GM18498 (cell line): ENCODE measurements at regions not wholly inside any gene's neighbourhood (a gene's known extent, or its start where the extent isn't known, plus 50 kb on each side); places are given as distances from the start of the nearest gene placed in this dataset.

Experiments used
- ATAC-seq: cut with Tn5 transposase; IDR thresholded peaks from one replicate; pipeline ENCODE4 v1.9.1; 2021; ENCODE audit warnings: mild to moderate bottlenecking, moderate library complexity; ENCODE audit not compliant: unreplicated experiment

DNA sequence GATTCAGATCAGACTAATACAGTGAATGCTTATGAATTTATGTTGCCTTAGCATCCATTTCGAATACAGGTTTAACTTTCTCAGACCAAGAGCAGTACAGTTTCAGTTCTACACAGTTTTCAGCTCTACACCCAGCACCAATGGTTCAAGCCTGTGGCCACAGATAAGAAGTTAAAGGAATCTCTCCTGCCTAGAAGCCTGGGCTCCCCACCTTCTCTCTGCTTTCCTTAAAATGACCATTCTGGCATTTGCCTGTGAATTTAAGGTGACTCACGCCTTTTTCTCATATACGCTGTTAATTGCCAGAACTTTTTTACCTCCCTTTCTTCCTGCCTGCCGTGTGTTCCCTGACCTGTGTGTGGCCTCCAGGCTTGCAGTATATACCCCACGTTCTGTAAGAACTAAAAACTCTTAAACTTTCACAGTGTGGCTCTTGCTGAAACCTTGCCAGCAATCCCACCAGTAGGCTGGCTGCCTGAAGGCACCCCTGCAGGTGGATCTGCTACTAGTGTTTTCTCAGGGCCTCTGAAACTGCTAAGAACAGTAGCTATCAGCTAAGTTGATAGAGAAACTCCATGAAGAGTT is 692.8 kb upstream of the CDH18 start:
- no peak for ATAC-seq

- ATAC-seq = peak; percentile 35
These were observed 690.9 kb upstream of the CDH18 start for GRCh38 chr5:20678814-20679298.

- ATAC-seq = peak; percentile 55
These were observed 690.4 kb upstream of the CDH18 start for GRCh38 chr5:20678386-20678785.

- ATAC-seq = no peak
These were observed 672.6 kb upstream of the CDH18 start for GRCh38 chr5:20660588-20660987.

- no peak for ATAC-seq
These were observed 668.3 kb upstream of the CDH18 start for GRCh38 chr5:20656262-20656661.

DNA sequence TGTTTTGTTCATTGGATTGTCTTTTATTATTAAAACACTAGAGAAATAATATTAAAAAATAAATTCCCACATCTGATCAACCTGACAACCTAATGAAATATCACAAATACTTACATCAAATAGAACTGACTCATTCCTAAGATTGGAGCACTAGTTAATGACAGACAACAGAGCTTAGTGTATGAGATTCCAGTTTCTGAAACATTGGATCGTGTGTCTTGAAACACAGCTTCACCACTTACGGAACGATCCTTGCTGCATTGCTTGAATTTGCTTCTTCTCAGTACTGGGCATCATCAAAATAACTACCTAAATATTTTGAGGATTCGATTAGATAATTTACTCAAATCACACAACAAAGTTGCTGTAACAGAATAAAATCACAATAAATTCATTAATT is 667.2 kb upstream of the CDH18 start:
- ATAC-seq = no peak

- ATAC-seq = no peak
These were observed 666.7 kb upstream of the CDH18 start for GRCh38 chr5:20654746-20655145.

DNA sequence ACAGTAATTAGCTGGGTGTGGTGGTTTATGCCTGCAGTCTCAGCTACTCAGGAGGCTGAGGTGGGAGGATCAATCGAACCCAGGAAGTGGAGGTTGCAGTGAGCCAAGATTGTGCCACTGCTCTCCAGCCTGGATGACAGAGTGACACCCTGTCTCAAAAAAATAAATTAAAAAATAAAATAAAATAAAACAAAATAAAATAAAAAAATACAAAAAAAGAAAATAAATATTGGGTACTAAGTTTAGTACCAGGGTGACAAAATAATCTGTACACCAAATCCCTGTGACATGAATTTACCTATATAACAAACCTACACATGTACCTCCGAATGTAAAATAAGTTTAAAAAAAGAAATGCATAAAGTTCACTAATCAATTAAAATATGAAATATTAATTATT is 666.0 kb upstream of the CDH18 start:
- ATAC-seq = no peak

- no peak for ATAC-seq
These were observed 662.0 kb upstream of the CDH18 start for GRCh38 chr5:20649966-20650365.

- no peak for ATAC-seq
These were observed 661.0 kb upstream of the CDH18 start for GRCh38 chr5:20648981-20649380.

DNA sequence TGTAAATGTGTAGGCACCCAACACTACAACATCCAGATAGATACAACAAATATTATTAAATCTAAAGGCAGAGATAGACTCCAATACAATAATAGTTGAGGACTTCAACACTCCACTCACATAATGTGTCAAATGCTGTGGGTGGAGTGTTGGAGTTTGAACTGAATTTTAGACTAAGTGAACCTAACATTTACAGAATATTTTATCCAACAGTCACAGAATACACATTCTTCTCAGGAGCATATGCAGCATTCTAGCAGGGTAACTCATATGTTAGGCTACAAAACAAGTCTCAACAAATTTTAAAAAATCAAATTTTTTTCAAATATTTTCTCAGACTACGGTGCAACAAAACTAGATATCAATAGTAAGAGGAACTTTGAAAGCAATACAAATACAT is 648.7 kb upstream of the CDH18 start:
- ATAC-seq = no peak

DNA sequence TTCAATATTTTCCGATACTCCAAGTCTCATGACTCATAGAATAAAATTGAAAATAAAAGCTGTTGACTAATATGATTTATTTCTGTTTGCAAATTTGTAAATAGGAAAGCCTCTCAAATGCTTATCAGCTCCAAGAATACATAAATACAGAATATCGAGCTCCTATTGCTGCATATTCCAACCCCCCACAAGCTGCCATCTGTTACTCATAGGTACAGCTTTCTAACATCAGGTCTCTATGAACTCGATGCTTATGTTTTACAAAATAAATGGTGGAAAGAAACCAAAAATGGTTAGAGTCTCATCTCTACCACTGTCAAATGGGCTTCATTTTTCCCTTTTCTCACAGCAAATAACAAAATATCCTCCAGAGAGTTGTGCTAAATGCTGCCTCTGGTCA is 631.6 kb upstream of the CDH18 start:
- no peak for ATAC-seq

DNA sequence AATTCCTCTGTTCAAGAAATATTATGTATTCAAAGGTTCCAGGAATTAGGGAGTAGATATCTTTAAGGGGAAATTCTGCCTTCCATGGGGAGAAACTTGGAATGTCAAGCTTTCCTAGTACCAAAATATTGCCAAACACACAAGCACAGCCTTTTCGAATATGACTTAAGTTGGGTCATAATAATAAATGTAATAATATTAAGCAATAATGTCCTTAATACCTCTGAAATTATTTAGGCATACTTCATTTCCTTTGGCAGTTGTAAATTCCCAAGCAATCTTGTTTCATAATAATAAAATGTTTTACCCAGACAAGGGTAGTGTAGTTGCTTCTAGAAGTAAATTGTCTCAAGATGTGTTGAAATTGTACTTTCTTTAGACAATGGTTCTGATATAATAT is 630.3 kb upstream of the CDH18 start:
- no peak for ATAC-seq

GRCh38 chr5:20617841-20618240 is 629.8 kb upstream of the CDH18 start:
- no peak for ATAC-seq

GRCh38 chr5:20615888-20616563 is 628.0 kb upstream of the CDH18 start:
- no peak for ATAC-seq

DNA sequence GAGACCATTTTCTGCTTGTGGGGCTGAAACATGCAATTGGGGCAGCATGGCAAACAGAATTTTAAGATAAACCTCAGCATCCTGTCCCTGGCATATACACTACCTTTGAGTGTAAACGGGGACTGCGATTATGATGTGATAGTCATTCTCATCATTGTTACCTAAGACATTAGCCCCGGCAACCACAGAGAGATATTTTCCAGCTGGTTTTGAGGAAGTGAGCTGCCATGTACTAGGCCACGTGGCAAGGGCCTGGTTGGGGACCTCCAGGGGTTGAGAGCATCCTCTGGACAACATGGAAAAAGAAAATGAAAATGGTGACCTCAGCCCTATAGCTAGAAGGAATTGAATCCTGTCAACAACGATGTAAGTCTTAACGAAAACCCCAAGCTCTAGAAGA is 623.6 kb upstream of the CDH18 start:
- ATAC-seq = no peak

- no peak for ATAC-seq
These were observed 622.7 kb upstream of the CDH18 start for GRCh38 chr5:20610681-20611080.

DNA sequence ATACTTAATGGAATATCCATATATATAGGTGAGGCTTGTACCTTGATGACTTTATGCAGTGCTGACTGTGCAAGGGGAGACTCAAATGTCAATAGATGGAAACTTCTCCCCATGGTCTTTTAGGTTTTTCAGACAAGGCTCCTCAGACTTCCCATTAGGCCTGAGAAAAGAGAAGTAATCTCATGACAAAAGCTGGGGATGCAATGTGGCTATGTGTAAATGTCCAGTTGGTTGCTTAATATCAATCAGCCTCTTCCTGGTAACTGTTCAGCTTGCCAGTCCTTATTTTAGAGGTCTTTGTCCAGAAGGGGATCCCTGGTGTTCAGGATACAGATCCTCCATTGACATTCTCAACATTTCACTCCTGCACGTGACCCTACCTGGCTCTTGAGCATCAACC is 621.1 kb upstream of the CDH18 start:
- ATAC-seq = no peak

- ATAC-seq = no peak
These were observed 620.6 kb upstream of the CDH18 start for GRCh38 chr5:20608567-20608966.

DNA sequence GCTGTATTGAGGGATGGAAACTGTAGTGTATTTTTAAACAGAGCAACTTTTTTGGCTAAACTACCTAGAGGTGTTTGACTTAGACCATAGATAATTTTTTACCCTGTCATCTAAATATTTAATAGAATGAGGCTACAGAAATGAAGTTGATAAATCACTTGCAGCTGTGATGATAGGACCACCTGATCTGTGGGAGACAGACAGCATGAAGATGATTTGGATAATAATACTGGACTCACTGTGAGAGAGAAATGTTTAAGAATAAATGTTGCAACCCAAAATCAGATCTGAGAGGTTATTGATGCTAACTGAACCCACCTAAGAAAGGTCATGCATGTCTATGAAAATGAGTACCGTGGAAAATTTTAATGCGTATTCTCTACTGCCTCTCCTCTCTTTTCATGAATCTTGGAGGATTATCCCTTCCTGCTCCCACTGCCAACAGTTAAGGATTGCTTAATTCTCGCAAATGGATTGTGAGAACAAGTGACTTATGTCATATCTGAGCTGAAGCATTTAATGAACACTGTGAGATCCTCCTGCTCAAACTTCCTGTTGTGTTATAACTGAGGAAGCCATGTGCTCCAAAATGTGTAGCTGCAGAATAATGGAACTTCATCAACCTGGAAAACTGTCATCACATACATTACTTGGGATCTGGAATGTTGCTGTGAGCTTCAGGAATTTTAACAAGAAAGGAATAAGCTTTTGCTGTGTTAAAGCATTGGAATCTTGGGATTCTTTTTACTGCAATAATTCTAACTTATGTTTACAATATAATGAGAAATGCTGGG is 617.9 kb upstream of the CDH18 start:
- ATAC-seq = no peak

- no peak for ATAC-seq
These were observed 617.0 kb upstream of the CDH18 start for GRCh38 chr5:20604992-20605391.

GRCh38 chr5:20601678-20602100 is 613.7 kb upstream of the CDH18 start:
- ATAC-seq = no peak
